Neural progenitor cell (in vitro differentiated cells): ENCODE measurements at regions not wholly inside any gene's neighbourhood (a gene's known extent, or its start where the extent isn't known, plus 50 kb on each side); places are given as distances from the start of the nearest gene placed in this dataset.

ENCODE experiments used
- CTCF ChIP-seq: fragments of 200-600 bp; sonication (generic); IDR thresholded peaks from 2 replicates; pipeline ENCODE4 v1.5.1; 2017; ENCODE audit warnings: antibody characterized with exemption, mild to moderate bottlenecking
- EZH2 ChIP-seq: fragments of 200-600 bp; sonication (generic); IDR thresholded peaks from 2 replicates; pipeline ENCODE4 v1.6.1; 2017; ENCODE audit warnings: antibody characterized with exemption, mild to moderate bottlenecking, moderate library complexity
- EZH2phosphoT487 ChIP-seq: fragments of 200-600 bp; sonication (generic); IDR thresholded peaks from 2 replicates; pipeline ENCODE4 v1.6.1; 2017; ENCODE audit warnings: antibody characterized with exemption

DNA sequence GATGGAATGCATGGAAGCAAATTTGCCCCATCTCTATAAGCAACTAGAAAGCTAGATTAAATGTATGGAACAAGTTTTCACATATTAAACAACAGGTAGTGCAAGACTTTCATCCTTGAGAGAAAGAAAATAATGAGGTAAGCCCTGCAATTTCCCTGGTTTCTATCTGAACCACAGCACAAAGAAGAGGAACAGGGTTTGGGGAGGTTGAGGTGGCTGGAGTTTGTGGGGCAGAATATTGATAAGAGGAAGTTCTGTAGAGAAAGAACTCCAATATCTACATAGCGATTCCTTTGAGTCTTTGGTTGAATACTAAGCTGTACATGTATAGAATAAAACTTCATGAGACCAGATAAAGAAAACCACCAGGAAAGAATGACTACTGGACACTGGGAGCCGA, 96.3 kb upstream of the CCND2 start:
- TF ChIP-seq CTCF (no peak), EZH2phosphoT487 (no peak), EZH2 (no peak)
